DOHH2 (cell line): ENCODE measurements at regions not wholly inside any gene's neighbourhood (a gene's known extent, or its start where the extent isn't known, plus 50 kb on each side); places are given as distances from the start of the nearest gene placed in this dataset.

Experiments
- EZH2phosphoT487 ChIP-seq: fragments of 200-600 bp; sonication (generic); IDR thresholded peaks from 2 replicates; pipeline ENCODE4 v1.6.1; 2017; ENCODE audit warnings: borderline replicate concordance, mild to moderate bottlenecking, antibody characterized with exemption, low read length, moderate library complexity, mixed read lengths
- TF ChIP-seq, protein P1 (sequence below): fragments of 200-600 bp; sonication (generic); IDR thresholded peaks from one replicate; pipeline ENCODE4 v1.5.1; 2014; ENCODE audit warnings: antibody characterized with exemption, mild to moderate bottlenecking, low read depth, low read length; ENCODE audit not compliant: poor library complexity, severe bottlenecking

- TF ChIP-seq, protein P1, sequence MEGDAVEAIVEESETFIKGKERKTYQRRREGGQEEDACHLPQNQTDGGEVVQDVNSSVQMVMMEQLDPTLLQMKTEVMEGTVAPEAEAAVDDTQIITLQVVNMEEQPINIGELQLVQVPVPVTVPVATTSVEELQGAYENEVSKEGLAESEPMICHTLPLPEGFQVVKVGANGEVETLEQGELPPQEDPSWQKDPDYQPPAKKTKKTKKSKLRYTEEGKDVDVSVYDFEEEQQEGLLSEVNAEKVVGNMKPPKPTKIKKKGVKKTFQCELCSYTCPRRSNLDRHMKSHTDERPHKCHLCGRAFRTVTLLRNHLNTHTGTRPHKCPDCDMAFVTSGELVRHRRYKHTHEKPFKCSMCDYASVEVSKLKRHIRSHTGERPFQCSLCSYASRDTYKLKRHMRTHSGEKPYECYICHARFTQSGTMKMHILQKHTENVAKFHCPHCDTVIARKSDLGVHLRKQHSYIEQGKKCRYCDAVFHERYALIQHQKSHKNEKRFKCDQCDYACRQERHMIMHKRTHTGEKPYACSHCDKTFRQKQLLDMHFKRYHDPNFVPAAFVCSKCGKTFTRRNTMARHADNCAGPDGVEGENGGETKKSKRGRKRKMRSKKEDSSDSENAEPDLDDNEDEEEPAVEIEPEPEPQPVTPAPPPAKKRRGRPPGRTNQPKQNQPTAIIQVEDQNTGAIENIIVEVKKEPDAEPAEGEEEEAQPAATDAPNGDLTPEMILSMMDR, result no peak
- no peak for TF ChIP-seq EZH2phosphoT487
Measured at GRCh38 chr3:117651246-117651645, 941.7 kb downstream of the TUSC7 start.
